Heart left ventricle (tissue), 13 donors: ENCODE measurements at regions not wholly inside any gene's neighbourhood (a gene's known extent, or its start where the extent isn't known, plus 50 kb on each side); places are given as distances from the start of the nearest gene placed in this dataset.

Experiments used
- CTCF ChIP-seq, 12 donors: fragments of 200-600 bp; sonication (generic) in 4 of 12; IDR thresholded peaks; one replicate each; pipeline versions ENCODE4 v1.5.0 to v1.8.0; 2018 to 2022; ENCODE audit warnings: antibody characterized with exemption in 12 of 12, mild to moderate bottlenecking in 5 of 12
- POLR2A ChIP-seq, 2 donors: fragments of 450-650 bp; IDR thresholded peaks; one replicate each; pipeline ENCODE4 v1.6.1; 2017; ENCODE audit warnings: antibody characterized with exemption in 2 of 2, mild to moderate bottlenecking in 2 of 2, moderate library complexity in 2 of 2
- donor health status: ischemic (EF 13 %, LVEDD 7.1; RV severe dilation, severe dysfunction).
- donor health status: DM: no; HTN: yes; CAD: no.
- donor health status: DM: no; HTN: no; CAD: no.
- donor health status: ischemic (EF 25% LVEDD 6.9; RV normal size, moderate dysfunction).
- donor health status: ischemic (EF 25% LVEDD 5.7; RV mildly dilated, moderate dysfunction).
- donor health status: ischemic (EF 35%, LVEDD 5.7; RV mildly dilated, moderate dysfunction).
- donor health status: nonischemic (EF 11% LVEDD 7.7; RV severe dilation, severe dysfunction).
- donor health status: DM: yes; HTN: yes; CAD: no.
- donor health status: PGD.
- donor health status: ischemic (EF 29% LVEDD 5.4; RV normal size, mild dysfunction).
- donor health status: nonischemic (EF 23%, LVEDD 6.1; RV moderate dilation, normal function).

DNA sequence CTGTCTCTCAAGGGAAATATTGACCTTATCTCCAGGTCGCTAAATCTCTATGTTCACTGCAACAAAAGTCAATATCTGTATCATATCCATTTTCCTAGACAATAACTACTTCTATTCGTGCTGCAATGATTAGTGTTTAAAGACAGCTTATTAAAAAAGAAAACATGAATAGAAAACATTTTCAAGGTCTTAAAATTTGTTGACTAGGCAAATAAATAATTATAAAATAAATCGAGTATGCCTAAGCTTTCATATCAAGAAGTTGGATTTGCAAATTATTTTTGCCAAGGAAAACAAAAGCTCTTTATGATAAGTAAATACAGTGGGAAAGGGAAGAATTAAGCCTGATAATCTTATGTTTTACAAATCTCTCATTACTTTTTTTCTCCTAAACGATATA lies 428.5 kb downstream of the NUP35 start:
- no peak for TF ChIP-seq CTCF (IDR thresholded peaks at IDR 0.05)
- TF ChIP-seq POLR2A (IDR thresholded peaks at IDR 0.05), result no peak
